WTC11 (cell line): ENCODE measurements at regions not wholly inside any gene's neighbourhood (a gene's known extent, or its start where the extent isn't known, plus 50 kb on each side); places are given as distances from the start of the nearest gene placed in this dataset.

Experiments
- ATF1 ChIP-seq: sonication (generic); formaldehyde crosslinking; IDR thresholded peaks from 2 replicates; pipeline ENCODE4 v1.8.1; 2023; ENCODE audit warnings: mild to moderate bottlenecking, moderate library complexity, missing genetic modification reagents
- CTCF ChIP-seq: fragments of 200-600 bp; IDR thresholded peaks from 2 replicates; pipeline ENCODE4 v1.8.0; 2022; ENCODE audit warnings: antibody characterized with exemption
- ESRRA ChIP-seq: sonication (generic); formaldehyde crosslinking; IDR thresholded peaks from 2 replicates; pipeline ENCODE4 v1.8.1; 2022; ENCODE audit warnings: mild to moderate bottlenecking, missing genetic modification reagents, borderline replicate concordance
- IRF2 ChIP-seq: sonication (generic); formaldehyde crosslinking; IDR thresholded peaks from 2 replicates; pipeline ENCODE4 v1.8.0; 2022; ENCODE audit warnings: low read depth, missing genetic modification reagents, borderline replicate concordance
- NR1H2 ChIP-seq: sonication (generic); formaldehyde crosslinking; IDR thresholded peaks from 2 replicates; pipeline ENCODE4 v1.9.0; 2021; ENCODE audit warnings: mild to moderate bottlenecking, moderate library complexity, missing genetic modification reagents
- ZNF671 ChIP-seq: fragments of 250-450 bp; sonication (Bioruptor Pico); IDR thresholded peaks from 2 replicates; pipeline ENCODE4 v1.8.0; 2021; ENCODE audit warnings: mild to moderate bottlenecking
- TF ChIP-seq, protein P1 (sequence below): sonication (generic); formaldehyde crosslinking; IDR thresholded peaks from 2 replicates; pipeline ENCODE4 v1.8.1; 2022; ENCODE audit warnings: missing genetic modification reagents, borderline replicate concordance
- TF ChIP-seq, protein P2 (sequence below): sonication (generic); formaldehyde crosslinking; IDR thresholded peaks from 2 replicates; pipeline ENCODE4 v1.8.1; 2022; ENCODE audit warnings: mild to moderate bottlenecking, missing genetic modification reagents, moderate library complexity, borderline replicate concordance

DNA sequence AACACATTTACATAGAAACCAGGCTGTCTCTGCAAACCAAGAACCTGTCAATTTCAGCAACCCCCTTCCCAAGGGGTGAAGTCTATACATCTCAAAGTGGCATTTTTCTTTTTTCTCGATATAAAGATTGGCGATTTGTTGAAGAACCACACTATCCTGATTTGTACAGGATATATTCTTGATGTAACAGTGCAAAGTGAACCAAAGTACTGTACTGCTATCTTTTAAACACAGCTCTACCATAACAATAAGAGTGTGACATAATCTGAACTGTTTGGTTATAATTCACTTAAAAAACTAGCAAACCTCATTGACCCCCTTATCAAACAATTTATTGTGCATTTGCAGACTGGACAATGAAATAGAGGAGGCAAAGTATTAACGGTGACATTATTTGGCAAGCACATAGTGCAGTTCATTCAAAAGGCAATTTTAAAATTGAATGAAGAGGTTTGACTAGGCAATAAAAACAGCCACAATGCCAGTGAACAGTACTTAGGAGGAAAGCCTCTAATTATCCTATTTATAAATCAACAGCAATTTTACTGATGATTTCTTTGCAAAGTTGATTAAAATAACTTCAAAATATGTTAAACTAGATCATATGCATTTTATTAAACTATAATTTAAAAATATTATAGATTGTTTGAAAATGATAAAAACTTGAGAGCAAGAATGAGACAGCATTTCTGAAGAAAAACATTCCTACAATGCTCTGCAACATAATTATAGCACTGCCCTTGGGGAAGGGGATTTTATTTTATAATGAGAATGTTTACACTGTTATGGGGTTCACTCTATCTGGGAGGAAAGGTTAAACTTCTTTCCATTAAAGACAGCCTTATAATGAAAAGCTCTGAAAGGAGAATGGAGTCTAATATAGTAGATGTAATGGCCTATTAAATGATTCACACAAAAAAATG, 440.9 kb downstream of the ZEB2 start:
- TF ChIP-seq ESRRA (CRISPR knock-in tag) (no peak), ZNF671 (CRISPR knock-in tag) (no peak), CTCF (no peak), NR1H2 (CRISPR knock-in tag) (no peak), ATF1 (CRISPR knock-in tag) (no peak), IRF2 (CRISPR knock-in tag) (no peak)
- TF ChIP-seq, protein P1, sequence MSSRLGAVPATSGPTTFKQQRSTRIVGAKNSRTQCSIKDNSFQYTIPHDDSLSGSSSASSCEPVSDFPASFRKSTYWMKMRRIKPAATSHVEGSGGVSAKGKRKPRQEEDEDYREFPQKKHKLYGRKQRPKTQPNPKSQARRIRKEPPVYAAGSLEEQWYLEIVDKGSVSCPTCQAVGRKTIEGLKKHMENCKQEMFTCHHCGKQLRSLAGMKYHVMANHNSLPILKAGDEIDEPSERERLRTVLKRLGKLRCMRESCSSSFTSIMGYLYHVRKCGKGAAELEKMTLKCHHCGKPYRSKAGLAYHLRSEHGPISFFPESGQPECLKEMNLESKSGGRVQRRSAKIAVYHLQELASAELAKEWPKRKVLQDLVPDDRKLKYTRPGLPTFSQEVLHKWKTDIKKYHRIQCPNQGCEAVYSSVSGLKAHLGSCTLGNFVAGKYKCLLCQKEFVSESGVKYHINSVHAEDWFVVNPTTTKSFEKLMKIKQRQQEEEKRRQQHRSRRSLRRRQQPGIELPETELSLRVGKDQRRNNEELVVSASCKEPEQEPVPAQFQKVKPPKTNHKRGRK (CRISPR knock-in tag): no peak
- TF ChIP-seq, protein P2, sequence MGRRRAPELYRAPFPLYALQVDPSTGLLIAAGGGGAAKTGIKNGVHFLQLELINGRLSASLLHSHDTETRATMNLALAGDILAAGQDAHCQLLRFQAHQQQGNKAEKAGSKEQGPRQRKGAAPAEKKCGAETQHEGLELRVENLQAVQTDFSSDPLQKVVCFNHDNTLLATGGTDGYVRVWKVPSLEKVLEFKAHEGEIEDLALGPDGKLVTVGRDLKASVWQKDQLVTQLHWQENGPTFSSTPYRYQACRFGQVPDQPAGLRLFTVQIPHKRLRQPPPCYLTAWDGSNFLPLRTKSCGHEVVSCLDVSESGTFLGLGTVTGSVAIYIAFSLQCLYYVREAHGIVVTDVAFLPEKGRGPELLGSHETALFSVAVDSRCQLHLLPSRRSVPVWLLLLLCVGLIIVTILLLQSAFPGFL: no peak
